ENCODE measurements at regions not wholly inside any gene's neighbourhood (a gene's known extent, or its start where the extent isn't known, plus 50 kb on each side); places are given as distances from the start of the nearest gene placed in this dataset.
"Not testable (repeated sequence)": the region's sequence is repeated elsewhere in the genome, so short reads cannot be mapped to it uniquely, and the experiment has no call there.

- Histone ChIP-seq H3K4me3 (no peak overlapping the region), H3K27me3 (no peaks in the 10 kb centered on the region), H3K36me3 (no peaks in the 10 kb centered on the region), H3K4me2 (no peak overlapping the region), H3K4me1 (no peaks in the 10 kb centered on the region), H4K20me1 (no peaks in the 10 kb centered on the region), H3K27ac (no peak overlapping the region), H3K9ac (no peak overlapping the region), H3K9me3 (replicated peaks in 1 of 11) (peaks cover 11 to 22% (median 18%) of the 10 kb centered on the region in 11 experiments; a peak in 21 of 22 replicates)
- no peak for TF ChIP-seq Cebpa-rat (IDR thresholded peaks at IDR 0.05)
Measured at GRCh38 chr7:110522061-110522760, 568.7 kb upstream of the LRRN3 start.

GRCh38 chr7:110522761-110523200, 568.1 kb upstream of the LRRN3 start:
- Histone ChIP-seq H3K4me3 (no peak overlapping the region), H3K4me2 (no peak overlapping the region), H3K9ac (no peak overlapping the region), H3K27me3 (no peaks in the 10 kb centered on the region), H3K9me3 (replicated peaks in 1 of 11) (peaks cover 11 to 22% (median 18%) of the 10 kb centered on the region in 11 experiments; a peak in 21 of 22 replicates), H3K36me3 (no peaks in the 10 kb centered on the region), H4K20me1 (no peaks in the 10 kb centered on the region), H3K27ac (no peak overlapping the region), H3K4me1 (no peaks in the 10 kb centered on the region)
- no peak for TF ChIP-seq Cebpa-rat (IDR thresholded peaks at IDR 0.05)

- no peak overlapping the region for H3K4me2 ChIP-seq
- H3K27me3 ChIP-seq, result no peaks in the 10 kb centered on the region
- no peak overlapping the region for H3K9ac ChIP-seq
- H3K27ac ChIP-seq, result no peak overlapping the region
- TF ChIP-seq Cebpa-rat (IDR thresholded peaks at IDR 0.05), result no peak
- no peaks in the 10 kb centered on the region for H3K36me3 ChIP-seq
- no peak overlapping the region for H3K4me3 ChIP-seq
- no peaks in the 10 kb centered on the region for H3K4me1 ChIP-seq
- H4K20me1 ChIP-seq, result no peaks in the 10 kb centered on the region
- H3K9me3 ChIP-seq (replicated peaks in 1 of 11), result no peaks in the 10 kb centered on the region
Measured at GRCh38 chr7:110529175-110529574, 561.8 kb upstream of the LRRN3 start.

GRCh38 chr7:110531186-110531585, 559.7 kb upstream of the LRRN3 start:
- Histone ChIP-seq H3K27me3 (no peaks in the 10 kb centered on the region), H3K4me3 (no peak overlapping the region), H4K20me1 (no peaks in the 10 kb centered on the region), H3K9me3 (replicated peaks in 1 of 11) (no peaks in the 10 kb centered on the region), H3K9ac (no peak overlapping the region), H3K36me3 (no peaks in the 10 kb centered on the region), H3K4me1 (no peaks in the 10 kb centered on the region), H3K4me2 (no peak overlapping the region), H3K27ac (no peak overlapping the region)
- no peak for TF ChIP-seq Cebpa-rat (IDR thresholded peaks at IDR 0.05)

GRCh38 chr7:110534241-110534931, 556.5 kb upstream of the LRRN3 start:
- no peak overlapping the region for H3K4me3 ChIP-seq
- H3K9me3 ChIP-seq (replicated peaks in 1 of 11), result no peaks in the 10 kb centered on the region
- no peak for TF ChIP-seq Cebpa-rat (IDR thresholded peaks at IDR 0.05)

GRCh38 chr7:110539216-110539615, 551.7 kb upstream of the LRRN3 start:
- Histone ChIP-seq H4K20me1 (no peaks in the 10 kb centered on the region), H3K9ac (no peak overlapping the region), H3K4me2 (no peak overlapping the region), H3K4me3 (no peak overlapping the region), H3K4me1 (no peaks in the 10 kb centered on the region), H3K36me3 (no peaks in the 10 kb centered on the region), H3K9me3 (replicated peaks in 1 of 11) (no peaks in the 10 kb centered on the region), H3K27me3 (no peaks in the 10 kb centered on the region), H3K27ac (no peak overlapping the region)
- no peak for TF ChIP-seq Cebpa-rat (IDR thresholded peaks at IDR 0.05)

More at GRCh38 chr7:110534241-110534931, 556.5 kb upstream of the LRRN3 start:
- H3K9ac ChIP-seq, result no peak overlapping the region
- H3K27ac ChIP-seq, result no peak overlapping the region
- no peaks in the 10 kb centered on the region for H3K27me3 ChIP-seq
- no peaks in the 10 kb centered on the region for H3K36me3 ChIP-seq
- H4K20me1 ChIP-seq, result no peaks in the 10 kb centered on the region
- H3K4me2 ChIP-seq, result no peak overlapping the region
- H3K4me1 ChIP-seq, result no peaks in the 10 kb centered on the region

GRCh38 chr7:110541962-110542361, 549.0 kb upstream of the LRRN3 start:
- no peak overlapping the region for H3K27ac ChIP-seq
- H3K4me1 ChIP-seq, result no peaks in the 10 kb centered on the region
- H3K27me3 ChIP-seq, result no peaks in the 10 kb centered on the region
- no peaks in the 10 kb centered on the region for H3K36me3 ChIP-seq
- H4K20me1 ChIP-seq, result no peaks in the 10 kb centered on the region
- H3K4me2 ChIP-seq, result no peak overlapping the region
- no peak overlapping the region for H3K4me3 ChIP-seq
- H3K9ac ChIP-seq, result no peak overlapping the region
- TF ChIP-seq Cebpa-rat (IDR thresholded peaks at IDR 0.05), result no peak
- H3K9me3 ChIP-seq (replicated peaks in 1 of 11), result no peaks in the 10 kb centered on the region

GRCh38 chr7:110544194-110544593, 546.7 kb upstream of the LRRN3 start:
- H3K9me3 ChIP-seq (replicated peaks in 1 of 11), result no peaks in the 10 kb centered on the region
- no peak overlapping the region for H3K4me3 ChIP-seq
- H3K27ac ChIP-seq, result no peak overlapping the region
- no peak overlapping the region for H3K4me2 ChIP-seq
- no peaks in the 10 kb centered on the region for H4K20me1 ChIP-seq
- no peaks in the 10 kb centered on the region for H3K27me3 ChIP-seq
- H3K4me1 ChIP-seq, result no peaks in the 10 kb centered on the region
- TF ChIP-seq Cebpa-rat (IDR thresholded peaks at IDR 0.05), result no peak
- H3K36me3 ChIP-seq, result no peaks in the 10 kb centered on the region
- H3K9ac ChIP-seq, result no peak overlapping the region

GRCh38 chr7:110548372-110548771, 542.6 kb upstream of the LRRN3 start:
- Histone ChIP-seq H3K9ac (no peak overlapping the region), H3K27ac (no peak overlapping the region), H4K20me1 (no peaks in the 10 kb centered on the region), H3K27me3 (no peaks in the 10 kb centered on the region), H3K36me3 (no peaks in the 10 kb centered on the region), H3K4me3 (no peak overlapping the region), H3K9me3 (replicated peaks in 1 of 11) (peaks cover 7 to 13% (median 12%) of the 10 kb centered on the region in 11 experiments; a peak in 11 of 22 replicates), H3K4me1 (no peaks in the 10 kb centered on the region), H3K4me2 (no peak overlapping the region)
- no peak for TF ChIP-seq Cebpa-rat (IDR thresholded peaks at IDR 0.05)

- Histone ChIP-seq H3K4me2 (no peak overlapping the region), H3K4me1 (no peaks in the 10 kb centered on the region), H3K4me3 (no peak overlapping the region), H3K9me3 (replicated peaks in 1 of 11) (peaks cover 0 to 11% (median 5%) of the 10 kb centered on the region in 11 experiments; a peak in 7 of 22 replicates), H3K27ac (no peak overlapping the region), H4K20me1 (no peaks in the 10 kb centered on the region), H3K36me3 (no peaks in the 10 kb centered on the region), H3K27me3 (no peaks in the 10 kb centered on the region), H3K9ac (no peak overlapping the region)
- TF ChIP-seq Cebpa-rat (IDR thresholded peaks at IDR 0.05), result no peak
Measured at GRCh38 chr7:110557136-110557535, 533.8 kb upstream of the LRRN3 start.

- H3K9ac ChIP-seq; H3K4me2 ChIP-seq; H3K4me1 ChIP-seq; H3K27me3 ChIP-seq; H3K4me3 ChIP-seq; H3K27ac ChIP-seq; H3K9me3 ChIP-seq (replicated peaks in 1 of 11); H4K20me1 ChIP-seq; H3K36me3 ChIP-seq: not testable (repeated sequence)
Measured at GRCh38 chr7:110563286-110563685, 527.6 kb upstream of the LRRN3 start.
